ENCODE measurements at regions not wholly inside any gene's neighbourhood (a gene's known extent, or its start where the extent isn't known, plus 50 kb on each side); places are given as distances from the start of the nearest gene placed in this dataset.
"Not testable (repeated sequence)": the region's sequence is repeated elsewhere in the genome, so short reads cannot be mapped to it uniquely, and the experiment has no call there.

- no peak for DNase-seq (ENCODE audit: low read depth)
Measured at GRCh38 chr4:43435291-43435690, 542.8 kb downstream of the GRXCR1 start.

- DNase-seq (ENCODE audit: low read depth), result no peak
Measured at GRCh38 chr4:43452948-43453347, 560.4 kb downstream of the GRXCR1 start.

GRCh38 chr4:43456383-43456782 is 563.9 kb downstream of the GRXCR1 start:
- peak; percentile 31 for DNase-seq (ENCODE audit: low read depth)

GRCh38 chr4:43457866-43458265 is 565.4 kb downstream of the GRXCR1 start:
- DNase-seq (ENCODE audit: low read depth), result no peak

GRCh38 chr4:43458293-43458692 is 565.8 kb downstream of the GRXCR1 start:
- DNase-seq (ENCODE audit: low read depth), result no peak

GRCh38 chr4:43471950-43472349 is 579.4 kb downstream of the GRXCR1 start:
- DNase-seq (ENCODE audit: low read depth), result no peak

- no peak for DNase-seq (ENCODE audit: low read depth)
Measured at GRCh38 chr4:43481526-43481925, 589.0 kb downstream of the GRXCR1 start.

GRCh38 chr4:43485196-43485595 is 592.7 kb downstream of the GRXCR1 start:
- no peak for DNase-seq (ENCODE audit: low read depth)

- no peak for DNase-seq (ENCODE audit: low read depth)
Measured at GRCh38 chr4:43496188-43496587, 603.7 kb downstream of the GRXCR1 start.

GRCh38 chr4:43496602-43497001 is 604.1 kb downstream of the GRXCR1 start:
- no peak for DNase-seq (ENCODE audit: low read depth)

GRCh38 chr4:43505823-43506222 is 613.3 kb downstream of the GRXCR1 start:
- not testable (repeated sequence) for DNase-seq (ENCODE audit: low read depth)

- no peak for DNase-seq (ENCODE audit: low read depth)
Measured at GRCh38 chr4:43512253-43512652, 619.7 kb downstream of the GRXCR1 start.

- DNase-seq (ENCODE audit: low read depth), result no peak
Measured at GRCh38 chr4:43525646-43526045, 633.1 kb downstream of the GRXCR1 start.

GRCh38 chr4:43547561-43547960 is 655.0 kb downstream of the GRXCR1 start:
- no peak for DNase-seq (ENCODE audit: low read depth)

GRCh38 chr4:43550981-43551627 is 658.6 kb downstream of the GRXCR1 start:
- no peak for DNase-seq (ENCODE audit: low read depth)

GRCh38 chr4:43556262-43556661 is 663.7 kb downstream of the GRXCR1 start:
- no peak for DNase-seq (ENCODE audit: low read depth)

GRCh38 chr4:43560047-43560446 is 667.5 kb downstream of the GRXCR1 start:
- no peak for DNase-seq (ENCODE audit: low read depth)

GRCh38 chr4:43564107-43564506 is 671.6 kb downstream of the GRXCR1 start:
- no peak for DNase-seq (ENCODE audit: low read depth)

- DNase-seq (ENCODE audit: low read depth), result no peak
Measured at GRCh38 chr4:43564591-43564990, 672.1 kb downstream of the GRXCR1 start.

GRCh38 chr4:43567644-43568043 is 675.1 kb downstream of the GRXCR1 start:
- DNase-seq (ENCODE audit: low read depth), result no peak

- no peak for DNase-seq (ENCODE audit: low read depth)
Measured at GRCh38 chr4:43586813-43587212, 694.3 kb downstream of the GRXCR1 start.

- DNase-seq (ENCODE audit: low read depth), result no peak
Measured at GRCh38 chr4:43587758-43588157, 695.2 kb downstream of the GRXCR1 start.

- no peak for DNase-seq (ENCODE audit: low read depth)
Measured at GRCh38 chr4:43607400-43607799, 714.9 kb downstream of the GRXCR1 start.

- no peak for DNase-seq (ENCODE audit: low read depth)
Measured at GRCh38 chr4:43607827-43608461, 715.4 kb downstream of the GRXCR1 start.
